ENCODE measurements at regions not wholly inside any gene's neighbourhood (a gene's known extent, or its start where the extent isn't known, plus 50 kb on each side); places are given as distances from the start of the nearest gene placed in this dataset.
"Not testable (repeated sequence)": the region's sequence is repeated elsewhere in the genome, so short reads cannot be mapped to it uniquely, and the experiment has no call there.

GRCh38 chr9:97248252-97248651, 59.2 kb upstream of the CCDC180 start:
- H3K27ac ChIP-seq; H3K9me2 ChIP-seq (ENCODE audit: insufficient read depth); in situ Hi-C loops (cut with MboI); H3K27me3 ChIP-seq (replicated peaks; ENCODE audit: insufficient read depth); H3K9ac ChIP-seq; H3K4me1 ChIP-seq (ENCODE audit: insufficient read depth); H2AFZ ChIP-seq; H3F3A ChIP-seq (ENCODE audit: insufficient read depth); H3K4me2 ChIP-seq (ENCODE audit: unreplicated experiment); H4K20me1 ChIP-seq (ENCODE audit: insufficient read depth); DNase-seq; H3K9me3 ChIP-seq (ENCODE audit: low read depth); H3K79me2 ChIP-seq (ENCODE audit: insufficient read depth); H3K4me3 ChIP-seq; H3K36me3 ChIP-seq (ENCODE audit: low read depth): not testable (repeated sequence)
- WGBS, 2 experiments (ENCODE audit: low coverage in 1 of 2, low lambda C conversion rate in 2 of 2, missing lambda C conversion rate in 2 of 2): 50 to 62% methylated on average over 2 of the region's 2 CpGs

DNA sequence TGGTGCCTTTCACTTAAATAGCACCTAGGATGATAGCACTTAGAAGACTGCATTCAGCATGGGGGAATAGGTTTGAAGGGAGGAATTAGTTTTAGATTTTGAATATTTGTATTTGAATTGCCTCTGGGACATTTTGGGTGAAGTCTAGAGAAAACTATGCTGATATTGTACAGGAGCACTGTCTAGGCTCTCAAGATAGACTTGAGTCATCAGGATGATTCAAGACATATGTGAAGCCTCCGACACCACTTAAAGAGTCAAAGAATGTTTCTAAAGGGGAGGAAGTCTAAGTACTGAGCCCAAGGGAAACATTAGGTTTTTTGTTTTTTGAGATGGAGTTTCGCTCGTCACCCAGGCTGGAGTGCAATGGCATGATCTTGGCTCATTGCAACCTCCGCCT, 63.9 kb upstream of the CCDC180 start:
- H2AFZ ChIP-seq: no peak overlapping the region
- H3F3A ChIP-seq (ENCODE audit: insufficient read depth): peaks cover 10% of the 10 kb centered on the region; the same call in 1 of the 2 replicates
- H3K27me3 ChIP-seq (replicated peaks; ENCODE audit: insufficient read depth): no peaks in the 10 kb centered on the region
- peak; percentile 38 for DNase-seq
- H3K9ac ChIP-seq: no peak overlapping the region
- H3K9me3 ChIP-seq (ENCODE audit: low read depth): no peaks in the 10 kb centered on the region
- H4K20me1 ChIP-seq (ENCODE audit: insufficient read depth): no peaks in the 10 kb centered on the region
- H3K4me2 ChIP-seq (ENCODE audit: unreplicated experiment): no peak overlapping the region
- no peaks in the 10 kb centered on the region for H3K9me2 ChIP-seq (ENCODE audit: insufficient read depth)
- no peaks in the 10 kb centered on the region for H3K79me2 ChIP-seq (ENCODE audit: insufficient read depth)
- H3K4me1 ChIP-seq (ENCODE audit: insufficient read depth): no peaks in the 10 kb centered on the region; the same call in 1 of the 2 replicates
- H3K36me3 ChIP-seq (ENCODE audit: low read depth): no peaks in the 10 kb centered on the region
- H3K27ac ChIP-seq: no peak overlapping the region
- no peak overlapping the region for H3K4me3 ChIP-seq
- in situ Hi-C loops (cut with MboI): no loop called here
- 68 to 70% methylated on average over 4 of the region's 4 CpGs for WGBS, 2 experiments (ENCODE audit: low coverage in 1 of 2, low lambda C conversion rate in 2 of 2, missing lambda C conversion rate in 2 of 2)
- TF ChIP-seq EZH2phosphoT487 (IDR thresholded peaks at IDR 0.05; ENCODE audit: insufficient read depth, low read depth) (no peak), EZH2 (IDR thresholded peaks at IDR 0.05; ENCODE audit: insufficient read depth, poor library complexity, severe bottlenecking) (no peak)

GRCh38 chr9:97241430-97241829, 66.0 kb upstream of the CCDC180 start:
- H3F3A ChIP-seq (ENCODE audit: insufficient read depth): peaks cover 13% of the 10 kb centered on the region; the same call in 1 of the 2 replicates
- H3K79me2 ChIP-seq (ENCODE audit: insufficient read depth); H3K27ac ChIP-seq; H2AFZ ChIP-seq; H3K36me3 ChIP-seq (ENCODE audit: low read depth); H4K20me1 ChIP-seq (ENCODE audit: insufficient read depth); H3K4me2 ChIP-seq (ENCODE audit: unreplicated experiment); H3K9me3 ChIP-seq (ENCODE audit: low read depth); H3K4me1 ChIP-seq (ENCODE audit: insufficient read depth); in situ Hi-C loops (cut with MboI); H3K9ac ChIP-seq; H3K4me3 ChIP-seq; H3K9me2 ChIP-seq (ENCODE audit: insufficient read depth); H3K27me3 ChIP-seq (replicated peaks; ENCODE audit: insufficient read depth): not testable (repeated sequence)
- 93 to 94% methylated on average over 5 of the region's 5 CpGs for WGBS, 2 experiments (ENCODE audit: low coverage in 1 of 2, low lambda C conversion rate in 2 of 2, missing lambda C conversion rate in 2 of 2)
- DNase-seq: peak; percentile 17

- Histone ChIP-seq H3K4me2 (ENCODE audit: unreplicated experiment) (peak overlapping the region; percentile 82), H3K9ac (peak overlapping the region; percentile 81), H3K4me1 (ENCODE audit: insufficient read depth) (no peaks in the 10 kb centered on the region), H3F3A (ENCODE audit: insufficient read depth) (peaks cover 13% of the 10 kb centered on the region; the same call in 1 of the 2 replicates), H3K4me3 (peak overlapping the region; percentile 82), H3K27ac (peak overlapping the region; percentile 43; the same call in 1 of the 2 replicates), H2AFZ (peak overlapping the region; percentile 99), H3K79me2 (ENCODE audit: insufficient read depth) (no peaks in the 10 kb centered on the region), H3K9me3 (ENCODE audit: low read depth) (no peaks in the 10 kb centered on the region), H3K36me3 (ENCODE audit: low read depth) (no peaks in the 10 kb centered on the region), H3K9me2 (ENCODE audit: insufficient read depth) (no peaks in the 10 kb centered on the region), H3K27me3 (replicated peaks; ENCODE audit: insufficient read depth) (no peaks in the 10 kb centered on the region), H4K20me1 (ENCODE audit: insufficient read depth) (no peaks in the 10 kb centered on the region)
- TF ChIP-seq EZH2 (IDR thresholded peaks at IDR 0.05; ENCODE audit: insufficient read depth, poor library complexity, severe bottlenecking) (no peak), EZH2phosphoT487 (IDR thresholded peaks at IDR 0.05; ENCODE audit: insufficient read depth, low read depth) (no peak)
- in situ Hi-C loops (cut with MboI): no loop called here
- DNase-seq: peak; percentile 87
- 2% methylated on average over 45 to 54 of the region's 58 CpGs for WGBS, 2 experiments (ENCODE audit: low coverage in 1 of 2, low lambda C conversion rate in 2 of 2, missing lambda C conversion rate in 2 of 2)
These were observed 69.2 kb upstream of the CCDC180 start for GRCh38 chr9:97237951-97238889.
